ENCODE measurements at regions not wholly inside any gene's neighbourhood (a gene's known extent, or its start where the extent isn't known, plus 50 kb on each side); places are given as distances from the start of the nearest gene placed in this dataset.

DNA sequence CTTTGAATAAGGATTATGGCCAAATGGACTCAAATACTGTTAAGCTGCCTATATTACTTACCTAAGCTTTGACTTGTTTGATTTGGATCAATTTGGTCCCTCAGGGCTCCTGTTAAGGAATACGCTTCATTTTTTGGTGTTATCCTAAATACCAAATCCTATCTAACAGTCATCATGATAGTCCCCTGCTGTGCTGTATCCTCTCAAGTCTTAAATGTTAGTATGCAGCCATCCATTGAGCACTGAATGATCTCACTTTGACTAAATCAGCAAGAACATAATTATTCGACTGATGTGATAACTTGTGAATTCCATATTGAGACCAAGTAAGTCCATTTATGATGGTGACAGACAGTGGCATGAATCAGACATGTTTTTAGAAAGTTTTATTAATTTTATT lies 53.1 kb upstream of the ATF3 start:
- TF ChIP-seq HNF4G (IDR thresholded peaks at IDR 0.05): no peak
- TF ChIP-seq, protein P1, sequence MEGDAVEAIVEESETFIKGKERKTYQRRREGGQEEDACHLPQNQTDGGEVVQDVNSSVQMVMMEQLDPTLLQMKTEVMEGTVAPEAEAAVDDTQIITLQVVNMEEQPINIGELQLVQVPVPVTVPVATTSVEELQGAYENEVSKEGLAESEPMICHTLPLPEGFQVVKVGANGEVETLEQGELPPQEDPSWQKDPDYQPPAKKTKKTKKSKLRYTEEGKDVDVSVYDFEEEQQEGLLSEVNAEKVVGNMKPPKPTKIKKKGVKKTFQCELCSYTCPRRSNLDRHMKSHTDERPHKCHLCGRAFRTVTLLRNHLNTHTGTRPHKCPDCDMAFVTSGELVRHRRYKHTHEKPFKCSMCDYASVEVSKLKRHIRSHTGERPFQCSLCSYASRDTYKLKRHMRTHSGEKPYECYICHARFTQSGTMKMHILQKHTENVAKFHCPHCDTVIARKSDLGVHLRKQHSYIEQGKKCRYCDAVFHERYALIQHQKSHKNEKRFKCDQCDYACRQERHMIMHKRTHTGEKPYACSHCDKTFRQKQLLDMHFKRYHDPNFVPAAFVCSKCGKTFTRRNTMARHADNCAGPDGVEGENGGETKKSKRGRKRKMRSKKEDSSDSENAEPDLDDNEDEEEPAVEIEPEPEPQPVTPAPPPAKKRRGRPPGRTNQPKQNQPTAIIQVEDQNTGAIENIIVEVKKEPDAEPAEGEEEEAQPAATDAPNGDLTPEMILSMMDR (IDR thresholded peaks at IDR 0.05; ENCODE audit: low read depth, low read length, missing input control): no peak
- TF ChIP-seq FOXA2 (IDR thresholded peaks at IDR 0.05): no peak

Data from liver (tissue), 3 donors.